OCI-LY7 (cell line): ENCODE measurements at regions not wholly inside any gene's neighbourhood (a gene's known extent, or its start where the extent isn't known, plus 50 kb on each side); places are given as distances from the start of the nearest gene placed in this dataset.

Experiments
- EZH2phosphoT487 ChIP-seq: fragments of 200-600 bp; sonication (generic); IDR thresholded peaks from 2 replicates; pipeline ENCODE4 v1.6.1; 2018; ENCODE audit warnings: low read depth, borderline replicate concordance, mild to moderate bottlenecking, mixed run types, antibody characterized with exemption, low read length, moderate library complexity, mixed read lengths
- TF ChIP-seq, protein P1 (sequence below): fragments of 200-600 bp; sonication (generic); conservative IDR thresholded peaks from 2 replicates; pipeline ENCODE4 v1.5.1; 2014; ENCODE audit warnings: mild to moderate bottlenecking, antibody characterized with exemption, low read length, moderate library complexity, mixed read lengths

DNA sequence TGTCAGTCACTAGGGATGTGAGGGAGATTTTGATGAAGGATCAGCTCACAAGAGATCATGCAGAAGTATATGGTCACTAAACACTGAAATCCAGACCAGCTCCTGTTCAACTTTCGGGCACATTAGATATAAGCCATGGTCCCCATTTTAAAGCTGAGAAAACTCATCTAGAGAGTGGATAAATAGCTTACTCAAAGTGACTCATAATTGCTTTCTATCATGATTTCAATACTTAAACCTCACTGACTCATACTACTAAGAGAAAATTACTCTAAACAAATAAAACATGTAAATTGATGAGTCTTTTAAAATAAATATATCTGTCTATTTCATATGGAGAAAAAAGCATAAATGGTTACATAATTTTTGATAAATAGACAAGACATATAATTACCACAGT is 567.7 kb downstream of the TLR4 start:
- no peak for TF ChIP-seq EZH2phosphoT487
- TF ChIP-seq, protein P1, sequence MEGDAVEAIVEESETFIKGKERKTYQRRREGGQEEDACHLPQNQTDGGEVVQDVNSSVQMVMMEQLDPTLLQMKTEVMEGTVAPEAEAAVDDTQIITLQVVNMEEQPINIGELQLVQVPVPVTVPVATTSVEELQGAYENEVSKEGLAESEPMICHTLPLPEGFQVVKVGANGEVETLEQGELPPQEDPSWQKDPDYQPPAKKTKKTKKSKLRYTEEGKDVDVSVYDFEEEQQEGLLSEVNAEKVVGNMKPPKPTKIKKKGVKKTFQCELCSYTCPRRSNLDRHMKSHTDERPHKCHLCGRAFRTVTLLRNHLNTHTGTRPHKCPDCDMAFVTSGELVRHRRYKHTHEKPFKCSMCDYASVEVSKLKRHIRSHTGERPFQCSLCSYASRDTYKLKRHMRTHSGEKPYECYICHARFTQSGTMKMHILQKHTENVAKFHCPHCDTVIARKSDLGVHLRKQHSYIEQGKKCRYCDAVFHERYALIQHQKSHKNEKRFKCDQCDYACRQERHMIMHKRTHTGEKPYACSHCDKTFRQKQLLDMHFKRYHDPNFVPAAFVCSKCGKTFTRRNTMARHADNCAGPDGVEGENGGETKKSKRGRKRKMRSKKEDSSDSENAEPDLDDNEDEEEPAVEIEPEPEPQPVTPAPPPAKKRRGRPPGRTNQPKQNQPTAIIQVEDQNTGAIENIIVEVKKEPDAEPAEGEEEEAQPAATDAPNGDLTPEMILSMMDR, result no peak
